GM18517 (cell line): ENCODE measurements at regions not wholly inside any gene's neighbourhood (a gene's known extent, or its start where the extent isn't known, plus 50 kb on each side); places are given as distances from the start of the nearest gene placed in this dataset.
"Not testable (repeated sequence)": the region's sequence is repeated elsewhere in the genome, so short reads cannot be mapped to it uniquely, and the experiment has no call there.

Experiments
- ATAC-seq: cut with Tn5 transposase; IDR thresholded peaks from one replicate; pipeline ENCODE4 v1.9.1; 2021; ENCODE audit warnings: mild to moderate bottlenecking, moderate library complexity; ENCODE audit not compliant: unreplicated experiment

GRCh38 chr10:61018146-61018545 is 74.2 kb upstream of the RHOBTB1 start:
- no peak for ATAC-seq

DNA sequence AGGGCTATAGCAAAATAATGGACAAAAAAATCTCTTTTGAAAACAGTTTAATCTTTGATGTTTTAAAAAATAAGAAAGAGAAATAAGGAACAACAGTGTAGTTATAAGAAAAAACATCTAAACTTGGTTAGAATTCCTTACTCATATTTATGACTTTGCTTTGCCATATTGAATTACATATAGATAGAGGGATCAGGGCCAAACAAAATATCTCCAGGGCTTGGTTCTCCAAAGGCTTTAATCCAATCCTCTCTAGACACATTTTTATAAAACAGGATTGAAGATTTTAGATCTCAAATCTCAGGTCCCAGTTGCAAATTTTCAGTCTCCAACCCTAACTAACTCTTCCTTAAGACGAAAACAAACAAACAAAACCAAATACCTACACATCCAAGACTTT is 72.6 kb upstream of the RHOBTB1 start:
- ATAC-seq, result no peak

GRCh38 chr10:61016007-61016406 is 72.0 kb upstream of the RHOBTB1 start:
- ATAC-seq, result no peak

DNA sequence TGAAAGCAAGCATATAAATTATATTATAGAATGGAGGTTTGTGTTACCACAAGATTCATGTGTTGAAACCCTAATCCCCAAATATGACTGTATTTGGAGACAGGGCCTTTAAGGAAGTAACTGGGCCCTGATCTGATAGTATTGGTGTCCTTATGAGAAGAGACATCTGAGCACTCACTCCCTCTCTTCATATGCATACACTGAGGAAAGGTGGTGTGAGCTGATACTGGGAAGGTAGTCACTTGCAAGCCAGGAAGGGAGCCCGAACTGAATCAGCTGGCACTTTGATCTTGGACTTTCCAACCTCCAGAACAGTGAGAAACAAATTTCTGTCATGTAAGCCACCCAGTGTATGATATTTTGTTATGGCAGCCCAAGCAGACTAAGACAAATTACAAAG is 66.9 kb upstream of the RHOBTB1 start:
- ATAC-seq, result no peak

GRCh38 chr10:61003069-61003468 is 59.1 kb upstream of the RHOBTB1 start:
- ATAC-seq, result not testable (repeated sequence)

GRCh38 chr10:61001731-61002122 is 57.7 kb upstream of the RHOBTB1 start:
- no peak for ATAC-seq

GRCh38 chr10:61000769-61001730 is 57.1 kb upstream of the RHOBTB1 start:
- ATAC-seq, result no peak

DNA sequence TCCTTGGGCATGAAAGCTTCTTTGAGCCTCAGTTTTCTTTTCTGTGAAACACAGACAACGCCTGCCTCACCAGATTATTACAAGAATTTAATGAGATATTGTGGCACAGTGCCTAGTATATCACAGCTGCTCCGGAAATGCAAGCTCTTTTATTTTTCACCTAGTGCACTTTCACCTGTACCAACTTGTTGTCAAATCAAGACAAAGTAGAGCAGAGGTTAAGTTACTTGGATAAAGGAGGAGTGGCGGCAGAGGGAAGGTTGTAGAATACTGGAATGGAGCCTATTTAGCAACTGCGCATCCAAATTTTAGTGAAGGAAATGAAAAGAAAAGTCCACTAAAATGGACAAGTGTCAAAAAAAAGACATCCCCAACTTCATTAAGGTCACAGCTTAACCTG is 54.9 kb upstream of the RHOBTB1 start:
- ATAC-seq, result no peak

- ATAC-seq, result no peak
Measured at GRCh38 chr10:60994128-60994527, 50.1 kb upstream of the RHOBTB1 start.
